PC-3 (cell line): ENCODE measurements at regions not wholly inside any gene's neighbourhood (a gene's known extent, or its start where the extent isn't known, plus 50 kb on each side); places are given as distances from the start of the nearest gene placed in this dataset.

Source experiments
- EZH2 ChIP-seq: fragments of 300-600 bp; sonication (generic); IDR thresholded peaks from one replicate; pipeline ENCODE4 v1.6.1; 2017; ENCODE audit warnings: antibody characterized with exemption, mild to moderate bottlenecking, low read length; ENCODE audit not compliant: unreplicated experiment
- EZH2phosphoT487 ChIP-seq: fragments of 300-600 bp; sonication (generic); IDR thresholded peaks from 2 replicates; pipeline ENCODE4 v1.6.1; 2018; ENCODE audit warnings: mild to moderate bottlenecking, antibody characterized with exemption, low read length, borderline replicate concordance
- TF ChIP-seq, protein P1 (sequence below): fragments of 300-600 bp; sonication (generic); conservative IDR thresholded peaks from 2 replicates; pipeline ENCODE4 v1.5.1; 2017; ENCODE audit warnings: antibody characterized with exemption, low read depth, mild to moderate bottlenecking, low read length

GRCh38 chr16:48903039-48903438, 293.1 kb upstream of the N4BP1 start:
- TF ChIP-seq EZH2 (no peak), EZH2phosphoT487 (no peak)
- TF ChIP-seq, protein P1, sequence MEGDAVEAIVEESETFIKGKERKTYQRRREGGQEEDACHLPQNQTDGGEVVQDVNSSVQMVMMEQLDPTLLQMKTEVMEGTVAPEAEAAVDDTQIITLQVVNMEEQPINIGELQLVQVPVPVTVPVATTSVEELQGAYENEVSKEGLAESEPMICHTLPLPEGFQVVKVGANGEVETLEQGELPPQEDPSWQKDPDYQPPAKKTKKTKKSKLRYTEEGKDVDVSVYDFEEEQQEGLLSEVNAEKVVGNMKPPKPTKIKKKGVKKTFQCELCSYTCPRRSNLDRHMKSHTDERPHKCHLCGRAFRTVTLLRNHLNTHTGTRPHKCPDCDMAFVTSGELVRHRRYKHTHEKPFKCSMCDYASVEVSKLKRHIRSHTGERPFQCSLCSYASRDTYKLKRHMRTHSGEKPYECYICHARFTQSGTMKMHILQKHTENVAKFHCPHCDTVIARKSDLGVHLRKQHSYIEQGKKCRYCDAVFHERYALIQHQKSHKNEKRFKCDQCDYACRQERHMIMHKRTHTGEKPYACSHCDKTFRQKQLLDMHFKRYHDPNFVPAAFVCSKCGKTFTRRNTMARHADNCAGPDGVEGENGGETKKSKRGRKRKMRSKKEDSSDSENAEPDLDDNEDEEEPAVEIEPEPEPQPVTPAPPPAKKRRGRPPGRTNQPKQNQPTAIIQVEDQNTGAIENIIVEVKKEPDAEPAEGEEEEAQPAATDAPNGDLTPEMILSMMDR = no peak
